ENCODE measurements at regions not wholly inside any gene's neighbourhood (a gene's known extent, or its start where the extent isn't known, plus 50 kb on each side); places are given as distances from the start of the nearest gene placed in this dataset.

DNA sequence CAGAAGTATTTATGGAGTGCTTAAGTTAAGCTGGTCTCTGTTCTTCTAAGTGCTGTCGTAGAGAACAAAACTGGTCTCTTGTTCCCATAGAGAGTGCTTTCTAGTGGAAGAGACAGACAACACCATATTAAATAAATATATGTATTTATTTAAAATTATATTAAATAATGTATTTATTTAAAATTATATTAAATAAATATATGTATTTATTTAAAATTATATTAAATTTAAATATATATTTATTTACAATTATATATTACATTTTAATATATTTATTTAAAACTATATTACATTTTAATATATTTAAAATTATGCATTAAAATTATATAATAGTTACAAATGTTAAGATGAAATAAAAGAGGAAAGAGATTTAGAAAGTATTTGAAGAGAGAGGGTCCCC lies 175.5 kb upstream of the OLFM3 start:
- TF ChIP-seq, protein P1, sequence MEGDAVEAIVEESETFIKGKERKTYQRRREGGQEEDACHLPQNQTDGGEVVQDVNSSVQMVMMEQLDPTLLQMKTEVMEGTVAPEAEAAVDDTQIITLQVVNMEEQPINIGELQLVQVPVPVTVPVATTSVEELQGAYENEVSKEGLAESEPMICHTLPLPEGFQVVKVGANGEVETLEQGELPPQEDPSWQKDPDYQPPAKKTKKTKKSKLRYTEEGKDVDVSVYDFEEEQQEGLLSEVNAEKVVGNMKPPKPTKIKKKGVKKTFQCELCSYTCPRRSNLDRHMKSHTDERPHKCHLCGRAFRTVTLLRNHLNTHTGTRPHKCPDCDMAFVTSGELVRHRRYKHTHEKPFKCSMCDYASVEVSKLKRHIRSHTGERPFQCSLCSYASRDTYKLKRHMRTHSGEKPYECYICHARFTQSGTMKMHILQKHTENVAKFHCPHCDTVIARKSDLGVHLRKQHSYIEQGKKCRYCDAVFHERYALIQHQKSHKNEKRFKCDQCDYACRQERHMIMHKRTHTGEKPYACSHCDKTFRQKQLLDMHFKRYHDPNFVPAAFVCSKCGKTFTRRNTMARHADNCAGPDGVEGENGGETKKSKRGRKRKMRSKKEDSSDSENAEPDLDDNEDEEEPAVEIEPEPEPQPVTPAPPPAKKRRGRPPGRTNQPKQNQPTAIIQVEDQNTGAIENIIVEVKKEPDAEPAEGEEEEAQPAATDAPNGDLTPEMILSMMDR (IDR thresholded peaks at IDR 0.05), result no peak
- no peak for TF ChIP-seq EP300 (IDR thresholded peaks at IDR 0.05)
- TF ChIP-seq POLR2A (IDR thresholded peaks at IDR 0.05), result no peak
- no peak for TF ChIP-seq POLR2AphosphoS5 (IDR thresholded peaks at IDR 0.05)
